H1 (cell line): ENCODE measurements at regions not wholly inside any gene's neighbourhood (a gene's known extent, or its start where the extent isn't known, plus 50 kb on each side); places are given as distances from the start of the nearest gene placed in this dataset.

ENCODE experiments used
- CTCF ChIA-PET: fragments of 300-600 bp; sonication (Branson Sonifier 250); formaldehyde crosslinking; loops from one replicate; lab custom pipeline; 2021; ENCODE audit not compliant: partially characterized antibody; lab: Charles Lee
- POLR2A ChIA-PET: fragments of 300-600 bp; sonication (Branson Sonifier 250); formaldehyde crosslinking; loops from one replicate; lab custom pipeline; 2021; ENCODE audit warnings: inconsistent platforms; ENCODE audit not compliant: partially characterized antibody; lab: Charles Lee
- DNase-seq, 2 experiments: peaks; one replicate each; pipeline versions ENCODE4 v3.0.0 to v3.0.0-alpha.2; 2010 to 2022; ENCODE audit warnings: low spot score in 2 of 2, low read depth in 1 of 2, mixed read lengths in 1 of 2
- FAIRE-seq: peaks from 2 replicates; lab custom pipeline; 2011; peaks lifted over from hg19 to GRCh38; lab: Jason Lieb, UNC
- H2AFZ ChIP-seq: 2 replicates; pipeline ENCODE4 v1.8.1; 2012; ENCODE audit warnings: low read length, inconsistent platforms
- H2AK5ac ChIP-seq: 2 replicates; pipeline ENCODE4 v1.6.1; 2013; ENCODE audit warnings: low read depth, low read length
- H2BK120ac ChIP-seq: replicated peaks from 2 replicates; pipeline ENCODE3; 2013; ENCODE audit warnings: low read depth, low read length, inconsistent platforms
- H2BK12ac ChIP-seq: 2 replicates; pipeline ENCODE4 v1.6.1; 2013; ENCODE audit warnings: low read depth, low read length
- H2BK15ac ChIP-seq: 2 replicates; pipeline ENCODE4 v1.6.1; 2013; ENCODE audit warnings: low read length
- H2BK20ac ChIP-seq: 2 replicates; pipeline ENCODE4 v1.6.1; 2013; ENCODE audit warnings: low read length
- H2BK5ac ChIP-seq: 2 replicates; pipeline ENCODE4 v1.6.1; 2013; ENCODE audit warnings: low read depth, low read length
- H3K14ac ChIP-seq: 2 replicates; pipeline ENCODE4 v1.6.1; 2013; ENCODE audit warnings: inconsistent platforms; ENCODE audit not compliant: insufficient read length
- H3K18ac ChIP-seq: 2 replicates; pipeline ENCODE4 v1.6.1; 2013; ENCODE audit warnings: low read length; ENCODE audit errors: extremely low read depth
- H3K23ac ChIP-seq: 2 replicates; pipeline ENCODE4 v1.6.1; 2013; ENCODE audit warnings: inconsistent platforms; ENCODE audit not compliant: insufficient read length
- H3K23me2 ChIP-seq: 2 replicates; pipeline ENCODE4 v1.6.1; 2013; ENCODE audit warnings: low read depth, low read length
- H3K27ac ChIP-seq: 2 replicates; pipeline ENCODE4 v1.6.1; 2011; ENCODE audit warnings: low read depth, low read length, inconsistent platforms
- H3K27me3 ChIP-seq, 4 experiments: replicated peaks in 1 of 4; 1 replicate in 1 of 4; 2 replicates in 3 of 4; pipeline versions ENCODE4 v1.6.1 to v1.8.1; 2011 to 2013; ENCODE audit warnings: low read length in 3 of 4, mild to moderate bottlenecking in 3 of 4, inconsistent platforms in 2 of 4, mixed read lengths in 2 of 4, moderate library complexity in 1 of 4; ENCODE audit not compliant: control insufficient read depth in 3 of 4, insufficient read depth in 3 of 4; ENCODE audit errors: extremely low read depth in 1 of 4
- H3K36me3 ChIP-seq, 4 experiments: 2 replicates each; pipeline versions ENCODE4 v1.6.1 to v1.8.1; 2011 to 2013; ENCODE audit warnings: mild to moderate bottlenecking in 4 of 4, low read length in 3 of 4, moderate library complexity in 2 of 4, control low read depth in 1 of 4, inconsistent platforms in 1 of 4; ENCODE audit not compliant: insufficient read depth in 4 of 4, control insufficient read depth in 2 of 4
- H3K4ac ChIP-seq: replicated peaks from 2 replicates; pipeline ENCODE3; 2013; ENCODE audit warnings: low read length, low read depth, mixed read lengths, inconsistent platforms; ENCODE audit not compliant: insufficient read length
- H3K4me1 ChIP-seq, 4 experiments: replicated peaks in 1 of 4; 1 replicate in 1 of 4; 2 replicates in 3 of 4; pipeline versions ENCODE4 v1.6.1 to v1.8.1; 2011 to 2013; ENCODE audit warnings: low read length in 3 of 4, inconsistent platforms in 2 of 4, mixed read lengths in 1 of 4; ENCODE audit not compliant: insufficient read depth in 4 of 4, control insufficient read depth in 3 of 4
- H3K4me2 ChIP-seq, 2 experiments: 2 replicates each; pipeline versions ENCODE4 v1.6.1 to v1.8.1; 2011 to 2013; ENCODE audit warnings: low read depth in 2 of 2, low read length in 2 of 2, control low read depth in 1 of 2, inconsistent platforms in 1 of 2, mild to moderate bottlenecking in 1 of 2; ENCODE audit not compliant: insufficient read depth in 1 of 2
- H3K4me3 ChIP-seq, 4 experiments: fragments of 200-600, 300-600 bp in 1 of 4; sonication (generic), shearing (Covaris generic), sonication (Bioruptor Twin) in 1 of 4; 2 replicates each; pipeline versions ENCODE4 v1.5.1 to v1.8.1; 2011 to 2016; ENCODE audit warnings: low read length in 4 of 4, low read depth in 3 of 4, control low read depth in 2 of 4, inconsistent platforms in 2 of 4, mild to moderate bottlenecking in 2 of 4, mixed read lengths in 1 of 4, moderate library complexity in 1 of 4; ENCODE audit not compliant: insufficient read depth in 2 of 4; ENCODE audit errors: extremely low read depth in 1 of 4
- H3K56ac ChIP-seq: replicated peaks from 2 replicates; pipeline ENCODE3; 2013; ENCODE audit warnings: low read depth, mild to moderate bottlenecking, mixed read lengths, low read length, inconsistent platforms; ENCODE audit not compliant: insufficient read length
- H3K79me1 ChIP-seq: 2 replicates; pipeline ENCODE4 v1.6.1; 2013; ENCODE audit warnings: low read depth, low read length, control low read depth
- H3K79me2 ChIP-seq, 2 experiments: 2 replicates each; pipeline versions ENCODE4 v1.6.1 to v1.8.1; 2012 to 2013; ENCODE audit warnings: low read length in 2 of 2, mild to moderate bottlenecking in 2 of 2, inconsistent platforms in 1 of 2; ENCODE audit not compliant: insufficient read depth in 2 of 2, control insufficient read depth in 1 of 2
- H3K9ac ChIP-seq, 4 experiments: replicated peaks in 1 of 4; 1 replicate in 1 of 4; 2 replicates in 3 of 4; pipeline versions ENCODE4 v1.6.1 to v1.8.1; 2011 to 2013; ENCODE audit warnings: low read depth in 3 of 4, low read length in 3 of 4, control low read depth in 2 of 4, mild to moderate bottlenecking in 2 of 4, moderate library complexity in 2 of 4, inconsistent platforms in 1 of 4; ENCODE audit errors: extremely low read depth in 1 of 4
- H3K9me3 ChIP-seq, 2 experiments: 2 replicates each; pipeline versions ENCODE4 v1.6.1 to v1.8.1; 2012 to 2013; ENCODE audit warnings: mild to moderate bottlenecking in 2 of 2, moderate library complexity in 2 of 2, control low read depth in 1 of 2, inconsistent platforms in 1 of 2, low read depth in 1 of 2, low read length in 1 of 2, mixed read lengths in 1 of 2; ENCODE audit not compliant: insufficient read depth in 2 of 2
- H4K20me1 ChIP-seq, 2 experiments: replicated peaks in 1 of 2; 2 replicates each; pipeline versions ENCODE3 to v1.8.1; 2011 to 2013; ENCODE audit warnings: inconsistent platforms in 2 of 2, low read length in 2 of 2, mild to moderate bottlenecking in 1 of 2; ENCODE audit not compliant: insufficient read depth in 2 of 2, control insufficient read depth in 1 of 2
- H4K5ac ChIP-seq: 2 replicates; pipeline ENCODE4 v1.6.1; 2013; ENCODE audit warnings: low read length, low read depth, mixed read lengths, inconsistent platforms; ENCODE audit not compliant: insufficient read length
- H4K8ac ChIP-seq: 2 replicates; pipeline ENCODE4 v1.8.0; 2013; ENCODE audit warnings: mild to moderate bottlenecking, moderate library complexity, low read length, inconsistent platforms; ENCODE audit not compliant: insufficient read depth; ENCODE audit errors: extremely low read depth
- H4K91ac ChIP-seq: replicated peaks from 2 replicates; pipeline ENCODE3; 2013; ENCODE audit warnings: low read length, mixed read lengths, inconsistent platforms; ENCODE audit not compliant: insufficient read length
- ATF3 ChIP-seq: IDR thresholded peaks from 2 replicates; pipeline ENCODE4 v1.6.1; 2011; ENCODE audit warnings: low read depth, mild to moderate bottlenecking, low read length; ENCODE audit not compliant: insufficient read depth
- E2F6 ChIP-seq: IDR thresholded peaks from 2 replicates; pipeline ENCODE4 v1.6.1; 2012; ENCODE audit warnings: inconsistent platforms
- GTF2F1 ChIP-seq: IDR thresholded peaks from 2 replicates; pipeline ENCODE4 v1.6.1; 2012; ENCODE audit warnings: low read depth, low read length, improper control_type of control experiment, borderline replicate concordance
- SIX5 ChIP-seq: IDR thresholded peaks from 2 replicates; pipeline ENCODE4 v1.6.1; 2011; ENCODE audit warnings: mild to moderate bottlenecking, low read depth, low read length
- SP1 ChIP-seq: IDR thresholded peaks from 2 replicates; pipeline ENCODE4 v1.6.1; 2011; ENCODE audit warnings: low read depth, low read length
- SUZ12 ChIP-seq: fragments of 200-600 bp; sonication (generic); IDR thresholded peaks from 2 replicates; pipeline ENCODE4 v1.6.1; 2012; ENCODE audit warnings: mild to moderate bottlenecking, inconsistent platforms, low read length, moderate library complexity, mixed read lengths
- WGBS, 2 experiments: shearing (Covaris generic) in 1 of 2; methylation state at CpG; one replicate each; pipeline versions ENCODE4 v1.1.6 to v1.1.7; 2013 to 2015; ENCODE audit warnings: low lambda C conversion rate in 2 of 2, mixed read lengths in 2 of 2, inconsistent platforms in 1 of 2, low coverage in 1 of 2, missing lambda C conversion rate in 1 of 2; ENCODE audit not compliant: insufficient replicate concordance in 2 of 2, insufficient coverage in 1 of 2, insufficient read length in 1 of 2; ENCODE audit errors: extremely low coverage in 1 of 2, missing lambda C conversion rate in 1 of 2; 5-methylcytosine and 5-hydroxymethylcytosine counted together

GRCh38 chr12:114152066-114152465 is 185.9 kb upstream of the RBM19 start:
- Histone ChIP-seq H4K8ac (no peak overlapping the region; the same call in 1 of the 2 replicates), H4K91ac (no peak overlapping the region), H3K4me1 (no peaks in the 10 kb centered on the region), H3K79me2 (no peaks in the 10 kb centered on the region), H2BK15ac (no peak overlapping the region), H2BK20ac (no peak overlapping the region), H2AFZ (no peak overlapping the region), H2AK5ac (no peak overlapping the region), H3K4me2 (no peak overlapping the region), H3K9me3 (no peaks in the 10 kb centered on the region), H3K27me3 (0 out of 7 replicates have a peak, but pooled peaks cover 0 to 8% (median 0%) of the 10 kb centered on the region in 4 experiments), H3K14ac (no peak overlapping the region), H3K23me2 (no peaks in the 10 kb centered on the region), H3K18ac (no peak overlapping the region), H4K20me1 (no peaks in the 10 kb centered on the region), H2BK12ac (no peak overlapping the region), H3K9ac (no peak overlapping the region), H2BK120ac (no peak overlapping the region), H3K27ac (no peak overlapping the region), H3K4ac (no peak overlapping the region), H3K79me1 (no peaks in the 10 kb centered on the region), H3K36me3 (no peaks in the 10 kb centered on the region), H4K5ac (no peak overlapping the region), H2BK5ac (no peak overlapping the region), H3K56ac (no peak overlapping the region), H3K23ac (no peak overlapping the region), H3K4me3 (no peak overlapping the region)
- DNase-seq (no peak), FAIRE-seq (no peak)
- TF ChIP-seq E2F6 = no peak
- TF ChIP-seq SIX5 = no peak
- no peak for TF ChIP-seq SUZ12
- no peak for TF ChIP-seq SP1
- TF ChIP-seq ATF3 = no peak
- no peak for TF ChIP-seq GTF2F1
- WGBS, 2 experiments = 73% methylated on average over 1 of the region's 1 CpG; no CpG with 5 or more reads in 1 of the 2 experiments
- POLR2A ChIA-PET = no interaction called here
- CTCF ChIA-PET = interaction anchor here (3.1 to 11.1 kb wide), 2 partner anchors 17 to 21 kb away, joined by 13 to 102 read pairs; no protein-coding TSS in a partner anchor
